ENCODE measurements at regions not wholly inside any gene's neighbourhood (a gene's known extent, or its start where the extent isn't known, plus 50 kb on each side); places are given as distances from the start of the nearest gene placed in this dataset.

GRCh38 chr11:32325187-32325586 lies 110.2 kb downstream of the WT1 start (continued):
- TF ChIP-seq GMEB1 (CRISPR knock-in tag; IDR thresholded peaks at IDR 0.05) (no peak), ZBTB34 (CRISPR knock-in tag; IDR thresholded peaks at IDR 0.05) (no peak)

GRCh38 chr11:32325725-32326124 lies 109.6 kb downstream of the WT1 start:
- intact Hi-C loops (cut with micrococcal nuclease), result no loop called here
- in situ Hi-C loops (cut with MboI), result no loop called here
- DNase-seq (ENCODE audit: extremely low read depth in 1 of 4, low spot score in 3 of 4), result no peak

More at GRCh38 chr11:32325725-32326124, 109.6 kb downstream of the WT1 start:
- Histone ChIP-seq H3K79me2 (ENCODE audit: control insufficient read depth, insufficient read depth, low read length) (no peaks in the 10 kb centered on the region), H3K36me3 (ENCODE audit: control insufficient read depth, insufficient read depth, low read length) (no peaks in the 10 kb centered on the region), H4K20me1 (replicated peaks; ENCODE audit: control insufficient read depth, insufficient read depth, low read length) (no peaks in the 10 kb centered on the region), H3K9ac (ENCODE audit: insufficient read depth in 1 of 2, low read depth in 2 of 2, low read length in 2 of 2) (no peak overlapping the region), H3K4me1 (replicated peaks in 1 of 2; ENCODE audit: control insufficient read depth in 2 of 2, insufficient read depth in 2 of 2, low read length in 2 of 2) (no peaks in the 10 kb centered on the region), H3K4me3 (no peak overlapping the region), H3K9me3 (replicated peaks; ENCODE audit: control insufficient read depth, insufficient read depth, low read depth, low read length) (no peaks in the 10 kb centered on the region), H3K9me1 (ENCODE audit: control insufficient read depth, insufficient read depth, low read length) (no peaks in the 10 kb centered on the region), H3K4me2 (ENCODE audit: insufficient read depth, low read length) (no peak overlapping the region), H3K27me3 (ENCODE audit: control insufficient read depth in 2 of 2, insufficient read depth in 2 of 2, low read length in 2 of 2) (peaks cover 0 to 2% of the 10 kb centered on the region in 2 experiments; a peak in 3 of 5 replicates), H2AFZ (ENCODE audit: low read depth, low read length) (no peak overlapping the region), H3K27ac (ENCODE audit: extremely low read depth, low read depth, low read length) (no peak overlapping the region)
- ATAC-seq (no peak), FAIRE-seq (no peak)
- 24% methylated on average over 2 of the region's 2 CpGs for WGBS (ENCODE audit: insufficient coverage, low coverage, missing lambda C conversion rate)
- no TSS peak for BruUV-seq (replicated peaks)
- CTCF ChIA-PET (ENCODE audit: low intra/inter-chr PET ratio), result interaction anchor here (1.1 to 1.3 kb wide), 2 partner anchors 288 to 464 kb away, joined by 3 to 4 read pairs; no protein-coding TSS in a partner anchor
- TF ChIP-seq SMARCA5 (IDR thresholded peaks at IDR 0.05), result no peak
- peak; percentile 32 for TF ChIP-seq ZNF146 (CRISPR knock-in tag; IDR thresholded peaks at IDR 0.05; ENCODE audit: unreplicated experiment)
- POLR2A ChIA-PET, result no interaction called here

Data from K562 (cell line).